GM21526 (cell line): ENCODE measurements at regions not wholly inside any gene's neighbourhood (a gene's known extent, or its start where the extent isn't known, plus 50 kb on each side); places are given as distances from the start of the nearest gene placed in this dataset.

ENCODE experiments used
- ATAC-seq: cut with Tn5 transposase; IDR thresholded peaks from one replicate; pipeline ENCODE4 v1.9.1; 2021; ENCODE audit warnings: moderate library complexity; ENCODE audit not compliant: unreplicated experiment, low FRiP score

DNA sequence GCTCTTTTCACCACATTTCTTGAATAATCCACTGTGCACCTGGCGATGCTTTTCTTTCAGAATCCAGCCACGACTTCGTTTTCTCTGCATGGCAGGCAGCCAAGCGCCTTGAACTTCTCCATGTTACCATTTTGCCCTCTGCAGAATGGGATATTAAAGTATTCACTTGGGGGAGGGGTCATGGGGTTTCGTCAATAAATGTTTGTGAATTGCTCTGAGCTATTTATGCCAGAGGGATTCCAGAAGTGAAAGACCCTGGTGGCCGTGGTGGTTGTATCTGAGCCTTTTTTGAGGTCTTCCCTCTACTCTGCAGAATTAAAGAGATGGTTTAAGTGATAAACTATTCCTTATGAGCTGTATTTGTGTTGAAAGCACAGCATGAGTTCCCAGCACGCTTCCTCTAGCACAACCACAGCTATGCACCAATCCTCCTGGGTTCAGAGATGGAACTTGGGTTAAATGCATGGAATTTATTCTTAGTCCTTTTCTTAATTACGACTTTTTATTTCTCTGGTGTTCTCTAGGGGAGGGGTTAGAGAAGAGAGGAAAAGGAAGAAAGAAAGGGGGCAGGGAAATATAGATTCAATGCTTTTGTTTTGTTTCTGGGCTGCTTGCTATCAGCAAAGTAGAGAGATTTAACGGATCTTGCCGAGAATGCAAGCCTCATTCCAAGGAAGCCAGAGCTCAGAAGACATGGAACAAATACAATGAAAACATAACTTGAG, 478.2 kb upstream of the TNC start:
- no peak for ATAC-seq

DNA sequence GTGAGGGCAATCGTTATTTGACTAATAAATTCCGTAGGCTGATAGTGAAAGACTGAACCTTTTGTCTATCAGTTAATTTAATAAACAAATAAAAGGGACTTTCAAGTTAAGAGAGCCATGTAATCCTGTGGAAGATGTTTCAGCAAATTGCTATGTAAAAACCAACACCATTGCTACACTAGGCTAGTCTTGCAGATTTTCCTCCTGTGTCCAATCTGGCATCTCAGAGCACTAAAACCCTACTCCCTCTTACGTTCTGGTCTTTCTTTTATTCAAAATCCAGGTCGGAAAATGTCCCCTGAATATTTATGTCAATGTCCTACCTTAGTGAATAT, 478.8 kb upstream of the TNC start:
- no peak for ATAC-seq

DNA sequence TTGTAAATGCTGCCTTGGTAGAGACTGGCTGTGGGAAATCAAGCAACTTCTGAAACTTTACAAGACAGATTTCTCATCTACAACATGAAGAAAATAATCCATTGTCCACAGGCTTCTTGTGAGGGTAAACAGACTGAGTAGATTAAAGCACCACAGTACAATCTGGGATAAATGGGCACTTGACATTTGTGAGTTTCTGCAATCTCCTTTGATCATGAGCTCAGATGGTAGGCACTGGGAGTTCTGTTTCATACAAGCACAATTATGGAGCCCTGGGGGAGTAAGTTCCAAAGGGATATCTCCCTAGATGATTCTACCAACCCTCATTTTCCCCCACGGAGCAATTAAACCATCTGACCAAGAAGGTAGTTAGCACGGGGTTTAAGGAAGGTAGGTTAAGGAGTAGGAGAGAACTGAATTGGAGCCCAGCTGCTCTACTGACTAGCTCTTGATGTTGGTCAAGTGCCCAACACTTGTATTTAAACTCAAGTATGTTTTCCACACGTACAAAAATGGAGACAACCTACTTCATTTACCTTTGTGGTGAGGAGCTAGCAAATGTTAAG, 479.5 kb upstream of the TNC start:
- no peak for ATAC-seq

DNA sequence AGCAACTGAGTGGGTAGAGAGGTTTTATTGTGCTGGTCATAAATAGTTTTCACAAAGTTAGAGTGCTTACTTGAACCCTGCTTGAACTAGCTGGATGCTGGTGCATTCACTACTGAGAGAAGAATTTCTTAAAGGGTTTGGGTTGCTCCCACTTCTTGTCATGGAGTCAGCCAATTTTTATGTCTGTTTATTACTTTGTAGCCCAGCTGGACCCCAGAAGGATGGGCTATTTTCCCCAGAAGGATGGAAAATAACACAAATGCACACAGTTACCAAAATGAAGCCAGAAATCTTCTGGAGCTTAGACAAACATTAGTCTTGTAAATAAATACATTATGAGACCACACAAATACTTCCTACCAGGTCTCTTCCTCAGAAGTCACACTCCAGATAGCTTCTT, 480.8 kb upstream of the TNC start:
- ATAC-seq, result no peak

DNA sequence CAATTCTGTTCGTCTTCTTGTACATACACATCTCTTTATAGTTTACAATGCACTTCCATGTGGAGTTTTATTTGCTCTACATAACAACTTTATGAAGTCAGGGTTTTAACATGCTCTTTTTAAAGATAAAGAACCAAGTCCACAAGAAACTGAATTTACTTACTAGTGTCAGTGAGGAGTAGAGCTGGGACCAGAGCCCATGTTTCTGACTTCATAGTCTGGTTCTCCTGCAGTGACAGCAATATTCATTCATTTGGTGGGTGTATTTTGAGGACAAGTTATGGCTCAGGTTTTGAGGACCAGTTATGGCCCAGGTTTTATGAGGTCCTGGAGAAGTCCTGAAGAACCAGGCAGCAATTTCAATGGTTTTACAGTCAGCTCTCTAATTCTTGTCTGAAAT, 481.9 kb upstream of the TNC start:
- ATAC-seq, result no peak

DNA sequence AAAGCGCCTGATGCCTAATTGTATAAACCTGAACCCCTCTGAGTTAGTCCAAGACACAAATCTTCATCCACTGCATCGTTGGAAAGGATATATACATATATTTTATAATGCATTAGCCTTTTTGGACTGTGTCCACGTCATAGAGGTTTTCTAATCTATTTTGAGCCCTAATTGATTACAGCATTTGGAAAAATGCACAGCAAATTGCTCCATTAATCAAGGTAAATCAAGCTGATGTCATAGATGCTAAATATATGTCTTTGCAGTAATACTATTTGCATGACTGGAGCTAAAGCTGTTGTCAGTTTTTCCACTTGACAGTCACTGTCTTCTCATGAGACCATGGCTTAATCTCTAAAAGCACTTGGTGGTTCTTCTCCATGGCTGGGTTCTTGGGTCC, 483.5 kb upstream of the TNC start:
- ATAC-seq, result no peak

DNA sequence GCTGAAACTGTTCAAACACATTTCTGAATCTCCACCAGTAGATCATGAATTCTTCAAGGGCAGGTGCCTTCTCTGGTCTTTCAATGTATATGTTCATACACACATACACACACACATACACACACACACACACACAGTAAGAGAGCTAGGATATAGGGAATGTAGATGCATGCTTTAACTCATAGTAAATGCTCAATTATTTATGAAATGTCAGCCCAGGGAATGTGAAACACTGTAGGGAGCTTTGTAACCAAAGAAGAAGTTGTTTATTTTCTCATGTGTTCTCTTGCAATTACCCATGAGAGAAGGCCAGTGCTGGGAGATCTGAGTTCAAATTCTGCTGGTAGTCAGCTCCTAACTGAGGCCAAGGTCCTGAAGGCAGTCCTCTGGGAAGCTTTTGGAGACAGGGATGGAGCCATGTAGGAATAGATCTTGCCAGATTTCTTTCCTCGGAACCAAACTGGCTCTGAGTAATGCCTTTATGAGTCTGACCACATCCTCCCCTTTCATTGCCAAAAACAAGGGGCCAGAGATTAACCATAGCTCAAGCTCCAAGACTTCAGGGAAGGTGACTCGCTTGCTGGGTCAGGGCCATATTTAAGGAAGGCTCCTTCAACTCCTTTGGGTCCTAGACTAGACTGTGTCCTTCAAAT, 487.0 kb upstream of the TNC start:
- no peak for ATAC-seq

DNA sequence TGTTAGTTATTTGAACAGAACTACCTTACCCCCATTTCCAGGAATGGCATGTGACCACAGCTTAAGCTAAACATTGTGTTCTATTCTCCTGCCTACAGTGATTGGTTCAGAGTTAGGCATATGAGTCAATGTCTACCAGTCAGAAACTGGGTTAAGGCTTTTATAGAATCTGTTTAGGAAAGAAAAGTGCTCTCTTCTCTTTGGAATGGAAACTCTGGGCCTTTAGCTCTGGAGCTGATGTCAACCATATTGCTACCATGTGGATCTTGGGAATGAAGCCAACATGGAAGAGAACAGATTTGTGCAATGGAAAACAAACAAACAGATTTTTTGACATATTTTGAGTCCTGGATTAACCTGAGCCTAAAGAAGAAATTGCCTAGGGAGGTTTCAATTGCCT, 488.9 kb upstream of the TNC start:
- ATAC-seq, result no peak

DNA sequence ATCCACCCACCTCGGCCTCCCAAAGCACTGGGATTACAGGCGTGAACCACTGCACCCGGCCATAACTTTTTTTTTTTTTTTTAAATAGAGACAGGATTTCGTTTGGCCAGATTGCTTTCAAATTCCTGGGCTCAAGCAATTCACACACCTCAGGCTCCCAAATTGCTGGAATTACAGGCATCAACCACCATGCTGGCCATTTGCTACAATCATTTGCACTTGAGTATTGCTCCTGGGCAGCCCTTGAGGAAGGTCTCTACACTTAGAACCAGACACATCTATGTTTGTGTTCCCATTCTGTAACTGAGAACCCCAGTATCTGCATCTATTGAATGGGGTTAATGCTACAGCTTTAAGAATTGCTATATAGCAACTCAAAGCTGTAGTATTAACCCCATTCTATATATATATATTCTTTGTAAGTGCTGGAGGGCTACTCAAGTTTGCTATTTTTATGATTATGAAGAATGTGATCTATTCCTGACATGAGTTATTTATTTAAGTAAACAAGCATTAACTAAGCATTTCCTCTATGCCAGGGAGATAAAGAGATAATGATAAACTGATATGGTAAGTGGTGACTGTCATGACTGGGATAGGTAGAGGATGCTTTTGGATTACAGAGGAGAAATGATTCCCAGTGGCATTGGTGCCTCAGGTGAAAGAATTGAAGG, 496.5 kb upstream of the TNC start:
- no peak for ATAC-seq

DNA sequence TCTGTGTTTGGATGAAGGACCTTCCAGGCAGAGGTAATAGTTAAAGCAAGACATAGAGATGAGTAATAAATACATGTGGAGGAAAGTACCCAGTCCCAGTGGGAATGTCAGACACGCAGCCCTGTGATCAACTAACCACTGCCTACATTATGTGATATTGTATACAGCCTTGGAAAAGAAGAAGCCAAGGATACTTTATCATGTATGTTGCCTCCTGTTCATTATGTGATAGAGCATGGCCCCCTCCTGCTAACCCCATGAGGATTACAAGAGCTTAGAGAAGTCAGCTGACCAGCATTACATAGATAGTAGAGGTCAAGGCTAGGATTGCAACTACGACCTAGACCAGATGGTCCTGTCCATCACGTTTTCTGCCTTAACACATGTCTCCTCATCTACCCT, 497.0 kb upstream of the TNC start:
- ATAC-seq, result no peak

DNA sequence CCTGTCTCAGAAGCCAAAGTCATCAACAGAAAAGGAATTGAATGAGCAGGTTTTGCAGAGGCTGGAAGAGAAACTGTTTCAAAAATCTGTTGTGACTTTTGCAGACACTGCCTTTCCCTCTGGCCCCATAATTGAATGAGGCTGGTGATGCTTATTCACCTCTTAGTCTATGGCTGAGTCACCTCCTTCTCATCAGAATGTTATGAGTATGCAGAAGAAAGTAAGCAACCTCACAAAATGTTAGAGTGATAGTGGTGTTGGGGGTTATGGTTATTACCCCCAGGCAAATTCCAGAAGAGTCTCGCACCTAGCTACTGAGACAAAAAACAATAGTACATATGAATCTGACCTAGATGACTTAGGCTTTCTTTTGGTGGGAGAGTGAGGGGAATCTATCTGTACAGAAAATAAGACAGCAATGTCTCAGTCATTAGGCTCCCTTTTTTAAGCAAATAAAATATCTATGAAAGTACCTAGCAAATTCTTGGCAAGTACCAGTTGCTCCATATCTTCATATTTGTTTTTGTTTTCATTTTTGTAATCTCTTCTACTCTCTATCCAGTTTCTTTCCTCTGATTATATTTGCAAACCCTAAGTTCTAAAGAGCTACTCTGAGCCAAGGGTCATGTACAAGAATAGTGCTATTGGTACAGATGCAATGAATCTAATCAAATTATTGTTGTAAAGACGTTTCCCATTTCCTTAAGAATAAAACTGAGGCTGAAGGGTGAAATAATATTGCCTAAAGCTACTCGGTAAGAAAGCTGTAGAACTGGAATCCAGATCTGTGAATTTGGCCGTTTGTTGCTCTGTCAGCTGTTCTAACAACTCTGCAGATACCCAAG, 498.1 kb upstream of the TNC start:
- no peak for ATAC-seq

DNA sequence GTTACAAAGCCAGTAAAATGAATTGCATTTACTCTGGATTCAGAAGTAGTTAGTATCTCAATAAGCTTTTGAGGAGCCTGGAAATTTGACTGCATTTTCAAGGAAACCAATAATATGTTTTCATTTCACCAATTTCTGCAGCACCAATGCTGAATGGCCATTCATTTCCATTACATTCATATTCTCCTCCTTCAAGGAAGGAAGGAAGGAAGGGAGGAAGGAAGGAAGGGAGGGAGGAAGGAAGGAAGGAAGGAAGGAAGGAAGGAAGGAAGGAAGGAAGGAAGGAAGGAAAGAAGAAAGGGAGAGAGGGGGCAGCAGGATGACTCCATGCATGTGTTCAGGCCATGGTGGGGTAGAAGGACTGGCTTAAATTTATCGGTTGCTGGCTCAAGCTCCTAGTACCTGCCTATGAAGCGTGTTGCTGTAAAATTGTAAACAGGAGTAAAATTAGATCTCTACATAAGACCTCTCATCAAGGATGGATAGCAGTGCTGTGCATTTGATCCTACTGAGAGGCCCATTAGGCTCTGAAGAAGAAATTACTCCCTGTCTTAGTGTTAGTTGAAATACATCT, 498.8 kb upstream of the TNC start:
- ATAC-seq, result no peak

DNA sequence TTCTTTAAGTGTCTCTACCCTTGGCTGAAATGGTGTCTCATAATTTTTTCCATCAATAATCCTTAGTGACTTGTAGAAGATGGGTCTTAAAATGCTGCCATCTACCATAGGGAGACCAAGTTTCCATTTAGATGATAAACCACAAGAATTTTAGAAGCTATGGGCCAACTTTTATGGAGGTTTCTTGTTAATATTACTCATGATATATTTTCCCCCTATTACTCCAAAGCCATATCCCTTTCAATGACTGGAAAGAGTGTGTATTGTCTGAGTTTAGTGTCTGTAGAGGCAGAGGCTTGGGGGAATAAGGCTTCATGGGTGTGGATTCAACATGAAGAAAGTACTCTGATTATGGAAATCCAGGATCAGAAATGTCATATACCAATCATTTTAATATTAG, 507.3 kb upstream of the TNC start:
- ATAC-seq, result no peak

DNA sequence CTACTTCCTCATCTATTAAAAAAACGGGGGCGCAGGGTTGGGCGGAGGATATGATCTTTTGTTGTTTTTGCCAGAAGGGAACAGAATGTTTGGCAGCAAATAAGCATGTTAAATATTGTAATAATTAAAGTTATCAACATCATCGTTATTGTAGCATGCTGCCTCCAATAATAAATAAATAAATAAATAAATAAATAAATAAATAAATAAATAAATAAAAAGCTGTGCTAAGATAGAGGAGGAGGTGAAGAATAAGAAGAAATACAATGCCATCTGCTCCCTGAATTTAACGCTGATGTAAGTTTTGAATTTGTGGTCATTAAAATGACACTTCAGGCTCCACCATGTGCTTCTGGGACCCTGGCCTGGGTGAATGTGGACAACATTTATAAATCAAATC, 508.0 kb upstream of the TNC start:
- no peak for ATAC-seq

DNA sequence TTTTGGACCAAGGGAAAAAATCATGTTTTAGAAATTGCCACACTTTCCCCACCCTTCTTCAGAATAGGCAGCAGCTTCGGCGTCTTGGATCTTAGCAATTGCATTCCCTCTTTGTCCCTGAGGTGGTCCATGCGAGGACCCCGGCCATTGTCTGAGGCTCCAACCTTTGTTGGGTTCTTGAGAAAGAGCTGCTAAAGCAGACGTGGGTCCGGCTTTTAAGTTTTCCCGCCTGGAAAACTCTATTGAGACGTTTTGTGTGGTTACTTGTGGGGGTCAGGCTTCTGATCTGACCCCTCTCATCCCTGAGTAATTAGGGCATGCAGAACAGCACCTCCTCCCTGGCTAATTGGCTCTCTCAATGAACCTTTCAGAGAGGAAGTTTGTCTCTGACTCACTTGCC, 509.6 kb upstream of the TNC start:
- no peak for ATAC-seq

DNA sequence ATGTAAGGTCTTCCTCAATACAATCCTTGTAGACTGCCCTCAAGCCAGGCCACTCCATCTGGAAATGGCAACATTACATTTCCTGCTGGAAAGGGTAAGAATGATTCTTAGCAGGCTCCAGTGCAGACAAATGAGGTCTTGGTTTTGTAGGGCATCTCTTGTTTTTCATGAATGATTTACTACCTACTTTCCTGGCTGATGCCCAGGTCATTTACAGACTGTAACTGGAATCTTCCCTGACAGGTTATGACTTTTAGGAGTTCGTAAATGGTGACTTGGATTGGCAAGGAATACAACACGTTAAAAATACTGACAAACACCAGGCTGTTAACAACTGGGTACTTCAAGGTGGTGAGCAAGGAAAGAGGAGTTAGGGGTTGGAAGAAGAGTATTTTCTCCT, 510.5 kb upstream of the TNC start:
- ATAC-seq, result no peak

DNA sequence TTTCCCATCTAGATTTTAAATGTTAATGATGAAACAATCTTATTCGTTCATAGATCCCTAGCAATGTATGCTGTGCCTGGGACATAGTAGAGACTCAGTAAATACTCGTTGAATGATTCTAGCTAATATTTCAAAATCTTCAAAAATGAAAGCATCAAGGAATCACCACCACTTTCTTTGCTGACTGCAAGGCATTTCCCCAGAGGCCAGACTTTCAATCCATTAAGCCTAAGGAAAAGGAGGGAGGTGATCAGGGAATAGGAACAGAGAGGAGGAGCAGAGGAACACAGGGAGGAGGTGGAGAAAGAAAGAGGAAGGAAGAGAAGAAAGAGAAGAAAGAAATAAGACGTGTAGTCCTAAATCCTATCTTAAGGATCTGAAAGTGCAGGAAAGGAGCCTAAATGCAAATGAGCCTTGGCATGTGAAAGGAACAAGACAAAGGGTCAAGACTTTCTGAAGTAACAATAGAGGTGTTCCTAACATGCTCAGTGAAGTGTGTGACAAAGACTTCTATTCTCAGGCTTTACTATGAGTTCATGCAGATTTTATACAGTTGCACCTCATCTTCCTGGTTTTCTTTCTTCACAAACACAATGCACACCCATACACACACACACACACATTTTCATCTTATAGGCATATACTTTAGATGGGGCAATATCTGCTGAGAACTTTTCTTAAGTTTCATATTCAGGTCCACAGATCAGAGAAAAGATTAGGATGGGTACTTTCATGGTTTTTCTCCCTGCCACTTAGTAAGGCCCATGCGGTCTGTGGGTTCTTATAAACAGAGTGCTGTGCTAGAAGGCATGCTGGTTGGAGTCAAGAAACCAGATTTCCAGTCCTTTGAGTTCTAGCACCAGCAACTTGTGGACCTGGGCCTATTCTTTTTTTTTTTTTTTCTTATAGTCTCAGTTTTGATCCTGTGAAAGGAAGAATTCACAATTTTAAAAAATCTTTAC, 512.2 kb upstream of the TNC start:
- no peak for ATAC-seq

DNA sequence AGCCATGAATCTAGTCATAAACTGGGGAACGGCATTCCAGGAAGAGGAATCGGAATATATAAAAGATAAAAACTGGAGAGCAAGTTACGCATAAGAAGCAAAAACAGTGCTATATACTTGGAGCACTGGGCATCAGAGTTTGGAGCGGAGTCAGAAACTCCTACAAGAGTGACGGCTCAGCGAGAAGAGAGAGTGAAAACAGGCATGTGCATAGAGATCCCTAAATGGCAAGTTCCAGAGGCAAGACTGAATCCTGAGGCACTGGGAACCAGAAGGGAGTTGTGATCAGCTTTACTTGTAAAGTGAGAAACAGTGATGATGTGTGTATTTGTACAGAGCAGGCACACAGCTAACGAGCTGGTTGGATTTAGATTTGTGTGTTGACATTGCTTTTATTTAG, 514.4 kb upstream of the TNC start:
- no peak for ATAC-seq

DNA sequence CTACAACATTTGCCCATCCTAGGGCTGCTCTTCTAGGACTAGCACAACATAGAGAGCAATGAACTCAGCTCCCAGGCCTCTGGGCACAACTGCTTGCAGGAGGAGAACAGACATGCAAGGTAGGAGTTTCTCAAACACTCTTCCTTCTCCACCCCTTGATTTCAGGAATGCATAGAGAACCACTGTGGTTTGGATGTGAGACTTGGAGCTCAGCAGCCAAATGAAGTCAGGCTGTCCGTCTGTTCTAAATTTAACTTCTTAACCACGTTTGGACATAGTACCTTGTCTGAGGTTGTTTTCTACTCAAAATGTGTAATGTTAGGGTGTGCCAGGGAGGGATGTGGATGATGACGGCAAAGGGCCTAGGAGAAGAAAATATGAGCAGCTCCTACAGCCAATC, 515.1 kb upstream of the TNC start:
- no peak for ATAC-seq
